GM12873 (cell line): ENCODE measurements at regions not wholly inside any gene's neighbourhood (a gene's known extent, or its start where the extent isn't known, plus 50 kb on each side); places are given as distances from the start of the nearest gene placed in this dataset.

Experiments used
- TF ChIP-seq, protein P1 (sequence below): IDR thresholded peaks from 2 replicates; pipeline ENCODE4 v1.5.1; 2012; ENCODE audit warnings: low read depth, mild to moderate bottlenecking, moderate library complexity, low read length, control low read depth; ENCODE audit not compliant: insufficient read depth; ENCODE audit errors: missing control alignments

DNA sequence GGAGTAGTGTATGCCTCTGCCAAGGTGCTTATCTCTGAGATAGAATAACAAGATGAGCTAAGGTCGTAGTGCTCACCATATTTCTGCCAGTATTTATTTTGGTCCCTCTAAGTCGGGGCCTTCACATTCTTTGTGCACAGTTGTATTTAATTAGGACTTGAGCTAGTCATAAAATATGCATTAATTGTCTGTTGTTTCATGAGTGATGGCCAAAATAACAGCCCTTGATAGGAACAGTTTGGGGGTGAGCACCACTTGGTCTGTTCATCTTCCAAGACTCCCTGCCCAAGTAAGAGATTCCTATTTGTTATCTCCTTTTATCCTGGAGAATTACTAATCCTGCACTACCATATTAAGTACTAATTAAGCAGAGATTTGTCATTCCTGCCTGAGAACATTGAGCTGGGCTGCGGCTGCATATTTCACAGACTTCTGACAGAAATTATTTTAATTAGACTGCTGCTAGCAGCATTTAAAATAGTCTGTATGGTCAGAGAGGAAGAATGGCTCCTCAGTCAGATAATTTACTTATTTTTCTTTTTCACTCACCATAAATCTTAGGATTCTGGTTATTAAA lies 435.1 kb downstream of the MTX2 start:
- TF ChIP-seq, protein P1, sequence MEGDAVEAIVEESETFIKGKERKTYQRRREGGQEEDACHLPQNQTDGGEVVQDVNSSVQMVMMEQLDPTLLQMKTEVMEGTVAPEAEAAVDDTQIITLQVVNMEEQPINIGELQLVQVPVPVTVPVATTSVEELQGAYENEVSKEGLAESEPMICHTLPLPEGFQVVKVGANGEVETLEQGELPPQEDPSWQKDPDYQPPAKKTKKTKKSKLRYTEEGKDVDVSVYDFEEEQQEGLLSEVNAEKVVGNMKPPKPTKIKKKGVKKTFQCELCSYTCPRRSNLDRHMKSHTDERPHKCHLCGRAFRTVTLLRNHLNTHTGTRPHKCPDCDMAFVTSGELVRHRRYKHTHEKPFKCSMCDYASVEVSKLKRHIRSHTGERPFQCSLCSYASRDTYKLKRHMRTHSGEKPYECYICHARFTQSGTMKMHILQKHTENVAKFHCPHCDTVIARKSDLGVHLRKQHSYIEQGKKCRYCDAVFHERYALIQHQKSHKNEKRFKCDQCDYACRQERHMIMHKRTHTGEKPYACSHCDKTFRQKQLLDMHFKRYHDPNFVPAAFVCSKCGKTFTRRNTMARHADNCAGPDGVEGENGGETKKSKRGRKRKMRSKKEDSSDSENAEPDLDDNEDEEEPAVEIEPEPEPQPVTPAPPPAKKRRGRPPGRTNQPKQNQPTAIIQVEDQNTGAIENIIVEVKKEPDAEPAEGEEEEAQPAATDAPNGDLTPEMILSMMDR = no peak

DNA sequence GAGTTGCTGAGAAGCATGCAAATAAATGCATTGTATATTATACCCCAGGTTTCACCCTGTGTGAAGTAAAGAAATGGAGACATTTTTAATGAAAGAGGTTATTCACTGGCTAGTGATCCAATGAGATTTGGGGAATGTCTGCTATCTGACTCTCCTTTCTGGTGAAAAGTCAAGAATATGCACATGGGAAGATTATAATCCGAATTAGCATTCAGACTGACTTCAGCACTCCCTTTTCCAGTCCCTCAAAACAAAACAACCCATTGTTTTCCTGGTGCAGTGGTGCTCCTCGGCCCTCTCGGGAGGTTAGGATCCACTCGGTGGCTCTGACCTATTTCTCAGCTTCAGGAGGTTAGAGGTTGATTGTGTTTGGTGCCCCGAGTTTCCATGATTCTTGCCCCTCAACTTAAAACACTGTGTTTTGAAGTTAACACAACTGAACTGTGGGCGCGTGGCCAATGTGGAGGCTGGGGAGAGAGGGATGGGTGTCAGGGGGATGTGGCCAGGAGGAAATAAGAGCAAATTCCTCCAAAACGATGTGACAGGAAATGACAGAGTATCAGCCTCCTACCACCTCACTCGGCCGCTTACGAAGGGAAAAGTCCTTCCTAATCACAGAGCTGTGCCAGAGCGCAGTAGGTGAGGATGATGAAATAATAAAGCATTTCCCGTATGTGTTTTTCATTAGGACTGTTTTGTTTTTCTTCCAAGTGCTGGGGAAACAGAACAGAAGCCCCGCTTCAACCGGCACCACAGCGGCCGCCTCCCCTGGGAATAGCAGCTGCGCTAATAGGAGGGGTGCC lies 440.1 kb downstream of the MTX2 start:
- TF ChIP-seq, protein P1 = no peak

DNA sequence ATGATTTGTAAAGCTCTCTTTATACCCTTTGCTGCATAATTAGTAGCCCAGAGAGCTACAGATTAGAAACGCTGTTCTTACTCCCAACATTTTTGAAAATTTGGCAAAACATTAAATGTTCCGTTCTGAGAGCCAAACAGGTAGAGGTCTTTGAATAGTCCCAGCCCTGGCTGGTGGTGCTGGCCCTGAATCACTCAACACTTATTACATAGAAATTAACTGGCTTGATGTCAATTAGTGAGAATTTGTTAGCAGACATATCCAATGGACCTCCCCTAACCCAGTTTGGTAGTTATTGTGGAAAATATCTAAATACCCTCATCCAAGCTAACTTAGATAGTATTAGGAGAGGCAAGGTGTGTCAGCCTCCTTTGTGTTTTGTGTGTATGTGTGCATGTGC lies 440.7 kb downstream of the MTX2 start:
- TF ChIP-seq, protein P1 = no peak

DNA sequence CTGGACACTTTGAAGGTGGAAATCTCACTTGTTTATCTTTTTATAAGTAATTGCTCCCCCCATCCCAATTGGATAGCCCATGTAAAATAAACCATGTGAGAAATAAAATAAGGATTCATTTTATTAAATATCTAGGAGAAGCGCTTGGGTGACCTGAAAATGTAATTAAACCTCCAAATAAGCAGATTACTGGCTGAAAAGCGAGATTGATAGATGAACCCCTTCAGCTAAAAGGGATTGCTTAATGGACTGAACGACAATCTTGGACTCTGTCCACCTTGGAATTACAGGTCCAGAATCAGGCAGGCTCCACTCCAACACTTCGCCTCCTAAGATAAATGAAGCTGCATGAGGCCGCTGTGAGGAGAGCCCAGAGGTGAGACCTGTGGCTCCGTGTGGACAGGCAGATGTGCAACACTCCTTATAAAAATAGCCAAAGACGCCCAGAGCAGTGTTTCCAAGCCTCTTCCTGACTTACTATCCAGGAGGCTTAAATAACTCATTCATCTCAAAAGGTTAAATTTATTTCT lies 441.5 kb downstream of the MTX2 start:
- TF ChIP-seq, protein P1 = no peak

DNA sequence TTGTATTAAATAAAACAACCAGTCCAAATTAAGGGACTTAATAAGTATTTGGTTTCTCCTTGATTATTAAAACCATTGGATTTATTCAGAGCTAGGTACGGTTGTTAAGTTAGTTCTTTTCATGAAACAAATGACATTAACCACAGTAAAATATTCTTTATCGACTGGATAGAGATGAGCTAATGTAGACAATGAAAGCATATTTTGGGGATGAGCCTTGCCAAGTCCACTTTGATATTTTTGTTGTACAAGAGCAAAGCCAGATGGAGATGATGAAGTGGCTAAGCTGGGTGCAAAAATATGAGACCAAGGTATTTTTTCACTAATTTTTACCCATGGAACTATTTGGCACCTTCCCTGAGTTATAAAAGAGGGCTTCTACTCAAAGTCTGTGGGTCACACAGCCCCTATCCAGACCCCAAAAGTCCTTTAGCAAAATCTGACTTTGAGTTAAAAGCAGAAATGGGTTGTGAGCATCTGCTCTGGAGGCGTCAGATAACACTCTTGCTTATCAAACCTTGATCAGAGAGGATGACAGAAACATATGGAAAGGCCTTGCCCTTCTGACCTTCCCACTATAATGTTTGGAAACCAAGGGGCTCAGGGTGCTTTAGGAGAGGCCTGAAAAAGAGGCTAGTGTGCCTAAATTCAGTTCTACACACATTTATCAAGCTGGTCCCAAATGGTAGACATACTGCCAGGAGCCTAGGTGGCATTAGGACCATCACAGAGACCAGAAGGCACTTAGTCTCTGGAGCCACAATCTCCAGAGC lies 456.8 kb downstream of the MTX2 start:
- TF ChIP-seq, protein P1 = no peak

DNA sequence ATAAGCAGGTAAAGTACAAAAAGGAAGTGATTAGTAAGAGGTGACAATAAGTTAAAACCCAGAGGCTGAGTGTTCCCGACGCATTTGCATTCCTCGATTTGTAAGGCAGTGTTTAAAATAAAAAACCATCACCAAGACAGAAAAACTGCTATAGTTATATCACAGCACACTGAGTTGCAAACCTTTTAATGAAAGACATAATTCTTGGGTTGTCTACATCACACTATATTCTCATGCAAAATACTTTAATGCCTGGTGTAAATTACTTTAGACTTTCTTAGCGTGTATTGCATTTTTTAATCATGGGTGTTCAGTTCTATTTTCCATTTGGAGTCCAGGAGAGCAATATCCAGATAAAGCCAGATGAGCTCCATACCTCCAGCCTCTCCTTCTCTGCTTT lies 458.5 kb downstream of the MTX2 start:
- TF ChIP-seq, protein P1 = no peak
